CD14-positive monocyte (primary cell): ENCODE measurements at regions not wholly inside any gene's neighbourhood (a gene's known extent, or its start where the extent isn't known, plus 50 kb on each side); places are given as distances from the start of the nearest gene placed in this dataset.

Experiments
- DNase-seq, 3 donors: peaks; one replicate each; pipeline ENCODE4 v3.0.0-alpha.2; 2011 to 2022
- H2AFZ ChIP-seq: 2 replicates; pipeline ENCODE4 v1.6.0; 2012; ENCODE audit warnings: mild to moderate bottlenecking, low read depth, low read length, inconsistent platforms; ENCODE audit not compliant: insufficient read depth, poor library complexity, severe bottlenecking
- H3K27ac ChIP-seq, 2 donors: 1 replicate in 1 of 2; 2 replicates in 1 of 2; pipeline ENCODE4 v1.5.1; 2012 to 2013; ENCODE audit warnings: low read length in 2 of 2, control low read depth in 1 of 2, inconsistent platforms in 1 of 2, low read depth in 1 of 2, mild to moderate bottlenecking in 1 of 2
- H3K27me3 ChIP-seq, 2 donors: one replicate each; pipeline versions ENCODE4 v1.6.0 to v1.6.1; 2011 to 2013; ENCODE audit warnings: low read length in 2 of 2; ENCODE audit not compliant: control insufficient read depth in 2 of 2, insufficient read depth in 2 of 2
- H3K36me3 ChIP-seq, 2 donors: replicated peaks in 1 of 2; 1 replicate in 1 of 2; 2 replicates in 1 of 2; pipeline versions ENCODE4 v1.5.1 to v1.6.1; 2012 to 2013; ENCODE audit warnings: low read length in 2 of 2, control low read depth in 1 of 2, inconsistent platforms in 1 of 2, mild to moderate bottlenecking in 1 of 2; ENCODE audit not compliant: insufficient read depth in 2 of 2, control insufficient read depth in 1 of 2
- H3K4me1 ChIP-seq, 2 donors: 1 replicate in 1 of 2; 2 replicates in 1 of 2; pipeline versions ENCODE4 v1.5.1 to v1.6.1; 2012 to 2013; ENCODE audit warnings: low read length in 2 of 2, control low read depth in 1 of 2, inconsistent platforms in 1 of 2, mild to moderate bottlenecking in 1 of 2, moderate library complexity in 1 of 2; ENCODE audit not compliant: insufficient read depth in 2 of 2, control insufficient read depth in 1 of 2
- H3K4me2 ChIP-seq: replicated peaks from 2 replicates; pipeline ENCODE3; 2012; ENCODE audit warnings: low read length, moderate library complexity, mild to moderate bottlenecking; ENCODE audit not compliant: poor library complexity, severe bottlenecking; ENCODE audit errors: extremely low read depth
- H3K4me3 ChIP-seq, 3 experiments: fragments of 200-600 bp in 1 of 3; sonication (generic) in 1 of 3; replicated peaks in 1 of 3; 1 replicate in 2 of 3; 2 replicates in 1 of 3; pipeline ENCODE4 v1.5.1; 2011 to 2013; ENCODE audit warnings: low read length in 3 of 3, mild to moderate bottlenecking in 3 of 3, control low read depth in 2 of 3, low read depth in 2 of 3, inconsistent platforms in 1 of 3, moderate library complexity in 1 of 3
- H3K79me2 ChIP-seq: 2 replicates; pipeline ENCODE4 v1.6.0; 2012; ENCODE audit warnings: mild to moderate bottlenecking, control low read depth, inconsistent platforms, low read length, moderate library complexity; ENCODE audit not compliant: insufficient read depth
- H3K9ac ChIP-seq: 2 replicates; pipeline ENCODE4 v1.6.0; 2017; ENCODE audit warnings: low read length, mild to moderate bottlenecking; ENCODE audit not compliant: insufficient read depth, poor library complexity, severe bottlenecking
- H3K9me3 ChIP-seq, 2 donors: replicated peaks in 1 of 2; 1 replicate in 1 of 2; 2 replicates in 1 of 2; pipeline versions ENCODE4 v1.5.1 to v1.6.1; 2012 to 2013; ENCODE audit warnings: low read length in 2 of 2, control low read depth in 1 of 2; ENCODE audit not compliant: control insufficient read depth in 1 of 2, insufficient read depth in 1 of 2
- H4K20me1 ChIP-seq: 2 replicates; pipeline ENCODE4 v1.6.0; 2012; ENCODE audit warnings: mild to moderate bottlenecking, low read length, control low read depth, moderate library complexity; ENCODE audit not compliant: insufficient read depth
- H3K27ac Mint-ChIP-seq, 7 donors: one replicate each; pipeline ENCODE4 v1.8.0; 2020; ENCODE audit warnings: mild to moderate bottlenecking in 7 of 7, mixed read lengths in 7 of 7, moderate library complexity in 6 of 7, inconsistent platforms in 2 of 7
- H3K27me3 Mint-ChIP-seq, 3 donors: one replicate each; pipeline ENCODE4 v1.8.0; 2021 to 2022; ENCODE audit warnings: low read depth in 3 of 3, mild to moderate bottlenecking in 3 of 3, mixed read lengths in 3 of 3, moderate library complexity in 3 of 3, inconsistent platforms in 1 of 3
- H3K36me3 Mint-ChIP-seq, 2 donors: one replicate each; pipeline ENCODE4 v1.8.0; 2020; ENCODE audit warnings: mixed read lengths in 2 of 2, inconsistent platforms in 1 of 2, mild to moderate bottlenecking in 1 of 2
- H3K4me1 Mint-ChIP-seq: one replicate; pipeline ENCODE4 v1.8.0; 2020; ENCODE audit warnings: mild to moderate bottlenecking, mixed read lengths
- H3K4me3 Mint-ChIP-seq, 2 donors: one replicate each; pipeline ENCODE4 v1.8.0; 2020; ENCODE audit warnings: mild to moderate bottlenecking in 2 of 2, mixed read lengths in 2 of 2, moderate library complexity in 1 of 2
- H3K9me3 Mint-ChIP-seq, 7 donors: one replicate each; pipeline ENCODE4 v1.8.0; 2020 to 2022; ENCODE audit warnings: mixed read lengths in 7 of 7, mild to moderate bottlenecking in 6 of 7, moderate library complexity in 6 of 7, inconsistent platforms in 2 of 7
- CTCF ChIP-seq: fragments of 200-600 bp; IDR thresholded peaks from one replicate; pipeline ENCODE4 v1.8.0; 2022; ENCODE audit warnings: antibody characterized with exemption, mild to moderate bottlenecking
- WGBS: methylation state at CpG from one replicate; pipeline ENCODE4 v1.1.5; 2013; ENCODE audit warnings: missing lambda C conversion rate; ENCODE audit not compliant: insufficient coverage; 5-methylcytosine and 5-hydroxymethylcytosine counted together
- intact Hi-C, 2 donors: fragments of 100-400 bp; cut with micrococcal nuclease; formaldehyde crosslinking; loops; one replicate each; pipeline versions ENCODE4 v1.15.0 to v1.15.1; 2023

GRCh38 chr2:83002706-83003105 lies 1456.4 kb downstream of the SUCLG1 start:
- intact Hi-C loops: no loop called here
- no peak overlapping the region for H2AFZ ChIP-seq
- no peak overlapping the region for H3K4me2 ChIP-seq
- no peak for TF ChIP-seq CTCF
- no peaks in the 10 kb centered on the region for H3K4me1 Mint-ChIP-seq
- no peaks in the 10 kb centered on the region for H3K36me3 Mint-ChIP-seq
- no peak for DNase-seq
- no CpG with 5 or more reads among the region's 2 CpGs for WGBS
- no peak overlapping the region for H3K27ac ChIP-seq
- H3K27ac Mint-ChIP-seq: no peak overlapping the region
- no peaks in the 10 kb centered on the region for H3K79me2 ChIP-seq
- no peaks in the 10 kb centered on the region for H3K27me3 ChIP-seq
- H3K4me3 Mint-ChIP-seq: no peak overlapping the region
- H3K9me3 Mint-ChIP-seq: peaks cover 0 to 3% (median 0%) of the 10 kb centered on the region in 7 donors
- H3K4me3 ChIP-seq: no peak overlapping the region
- no peaks in the 10 kb centered on the region for H3K9me3 ChIP-seq
- no peaks in the 10 kb centered on the region for H3K36me3 ChIP-seq
- H3K4me1 ChIP-seq: no peaks in the 10 kb centered on the region
- no peak overlapping the region for H3K9ac ChIP-seq
- no peaks in the 10 kb centered on the region for H3K27me3 Mint-ChIP-seq
- H4K20me1 ChIP-seq: no peaks in the 10 kb centered on the region

GRCh38 chr2:82998781-82999180 lies 1460.3 kb downstream of the SUCLG1 start:
- Mint-ChIP-seq H3K4me1 (no peaks in the 10 kb centered on the region), H3K27ac (no peak overlapping the region), H3K9me3 (peaks cover 0 to 2% (median 0%) of the 10 kb centered on the region in 7 donors), H3K36me3 (no peaks in the 10 kb centered on the region), H3K4me3 (no peak overlapping the region), H3K27me3 (no peaks in the 10 kb centered on the region)
- Histone ChIP-seq H3K27ac (no peak overlapping the region), H4K20me1 (no peaks in the 10 kb centered on the region), H2AFZ (no peak overlapping the region), H3K79me2 (no peaks in the 10 kb centered on the region), H3K4me1 (no peaks in the 10 kb centered on the region), H3K4me3 (no peak overlapping the region), H3K4me2 (no peak overlapping the region), H3K36me3 (no peaks in the 10 kb centered on the region), H3K9ac (no peak overlapping the region), H3K27me3 (no peaks in the 10 kb centered on the region), H3K9me3 (no peaks in the 10 kb centered on the region)
- WGBS: 0% methylated on average over 2 of the region's 2 CpGs
- DNase-seq: no peak
- no peak for TF ChIP-seq CTCF
- intact Hi-C loops: no loop called here
